Vagina (tissue), 2 donors: ENCODE measurements at regions not wholly inside any gene's neighbourhood (a gene's known extent, or its start where the extent isn't known, plus 50 kb on each side); places are given as distances from the start of the nearest gene placed in this dataset.

Experiments
- DNase-seq, 2 donors: peaks; one replicate each; pipeline ENCODE4 v3.0.0-alpha.2; 2017; ENCODE audit errors: extremely low spot score in 2 of 2
- H3K27ac ChIP-seq: fragments of 200-600 bp; sonication (generic); one replicate; pipeline ENCODE4 v1.5.1; 2019
- H3K27me3 ChIP-seq: fragments of 200-600 bp; sonication (generic); one replicate; pipeline ENCODE4 v1.5.1; 2019
- H3K36me3 ChIP-seq, 2 donors: fragments of 200-600 bp; sonication (generic); one replicate each; pipeline ENCODE4 v1.5.1; 2017 to 2019
- H3K4me1 ChIP-seq: fragments of 200-600 bp; sonication (generic); one replicate; pipeline ENCODE4 v1.5.1; 2019
- H3K4me3 ChIP-seq, 2 donors: fragments of 200-600 bp; sonication (generic); 1 replicate in 1 of 2; 2 replicates in 1 of 2; pipeline ENCODE4 v1.5.1; 2016 to 2019
- H3K9me3 ChIP-seq: fragments of 200-600 bp; sonication (generic); one replicate; pipeline ENCODE4 v1.5.1; 2019
- CTCF ChIP-seq, 3 experiments: fragments of 450-650 bp in 2 of 3; fragments of 200-600 bp in 1 of 3; sonication (generic) in 1 of 3; IDR thresholded peaks; one replicate each; pipeline ENCODE4 v1.5.1; 2017 to 2019; ENCODE audit warnings: antibody characterized with exemption in 3 of 3, mild to moderate bottlenecking in 2 of 3, moderate library complexity in 2 of 3
- POLR2A ChIP-seq, 2 donors: fragments of 450-650 bp; IDR thresholded peaks; one replicate each; pipeline ENCODE4 v1.6.1; 2017; ENCODE audit warnings: antibody characterized with exemption in 2 of 2, mild to moderate bottlenecking in 2 of 2, moderate library complexity in 2 of 2
- POLR2AphosphoS5 ChIP-seq, 2 donors: sonication (generic); formaldehyde crosslinking; IDR thresholded peaks; one replicate each; pipeline ENCODE4 v1.9.0; 2017; ENCODE audit warnings: antibody characterized with exemption in 2 of 2, mild to moderate bottlenecking in 2 of 2, low read depth in 1 of 2; ENCODE audit not compliant: insufficient read depth in 1 of 2
- intact Hi-C: fragments of 100-400 bp; cut with DNase I; formaldehyde crosslinking; loops from one replicate; pipeline ENCODE4 v1.15.1; 2023

- no peak for DNase-seq
- Histone ChIP-seq H3K4me3 (no peak overlapping the region), H3K9me3 (no peaks in the 10 kb centered on the region), H3K27me3 (no peaks in the 10 kb centered on the region), H3K36me3 (no peaks in the 10 kb centered on the region), H3K4me1 (no peaks in the 10 kb centered on the region), H3K27ac (no peak overlapping the region)
- intact Hi-C loops, result no loop called here
- TF ChIP-seq POLR2AphosphoS5 (IDR thresholded peaks at IDR 0.05; ENCODE audit: insufficient read depth in 1 of 2, low read depth in 1 of 2) (no peak), POLR2A (IDR thresholded peaks at IDR 0.05) (no peak), CTCF (IDR thresholded peaks at IDR 0.05) (no peak)
Observed at GRCh38 chr13:68081061-68081460, 850.9 kb upstream of the PCDH9 start.

GRCh38 chr13:68078874-68079273, 848.7 kb upstream of the PCDH9 start:
- no peaks in the 10 kb centered on the region for H3K36me3 ChIP-seq
- intact Hi-C loops, result no loop called here
- no peak overlapping the region for H3K27ac ChIP-seq
- TF ChIP-seq POLR2A (IDR thresholded peaks at IDR 0.05) (no peak), CTCF (IDR thresholded peaks at IDR 0.05) (no peak), POLR2AphosphoS5 (IDR thresholded peaks at IDR 0.05; ENCODE audit: insufficient read depth in 1 of 2, low read depth in 1 of 2) (no peak)
- H3K4me3 ChIP-seq, result no peak overlapping the region
- H3K4me1 ChIP-seq, result no peaks in the 10 kb centered on the region
- no peaks in the 10 kb centered on the region for H3K27me3 ChIP-seq
- H3K9me3 ChIP-seq, result no peaks in the 10 kb centered on the region
- DNase-seq, result no peak

- Histone ChIP-seq H3K4me1 (no peaks in the 10 kb centered on the region), H3K4me3 (no peak overlapping the region), H3K27me3 (no peaks in the 10 kb centered on the region), H3K36me3 (no peaks in the 10 kb centered on the region), H3K27ac (no peak overlapping the region), H3K9me3 (no peaks in the 10 kb centered on the region)
- intact Hi-C loops, result no loop called here
- TF ChIP-seq POLR2A (IDR thresholded peaks at IDR 0.05) (no peak), POLR2AphosphoS5 (IDR thresholded peaks at IDR 0.05; ENCODE audit: insufficient read depth in 1 of 2, low read depth in 1 of 2) (no peak), CTCF (IDR thresholded peaks at IDR 0.05) (no peak)
- no peak for DNase-seq
Observed at GRCh38 chr13:68078469-68078868, 848.3 kb upstream of the PCDH9 start.

GRCh38 chr13:68076046-68076445, 845.9 kb upstream of the PCDH9 start:
- no peaks in the 10 kb centered on the region for H3K36me3 ChIP-seq
- no peak for DNase-seq
- H3K9me3 ChIP-seq, result no peaks in the 10 kb centered on the region
- no peak overlapping the region for H3K27ac ChIP-seq
- intact Hi-C loops, result no loop called here
- no peaks in the 10 kb centered on the region for H3K4me1 ChIP-seq
- no peak overlapping the region for H3K4me3 ChIP-seq
- no peak for TF ChIP-seq POLR2A (IDR thresholded peaks at IDR 0.05)
- H3K27me3 ChIP-seq, result no peaks in the 10 kb centered on the region

GRCh38 chr13:68066879-68067513, 836.9 kb upstream of the PCDH9 start:
- H3K4me1 ChIP-seq, result no peaks in the 10 kb centered on the region
- no peaks in the 10 kb centered on the region for H3K9me3 ChIP-seq
- DNase-seq, result no peak
- H3K36me3 ChIP-seq, result no peaks in the 10 kb centered on the region
- no peak for TF ChIP-seq CTCF (IDR thresholded peaks at IDR 0.05)
- no peak for TF ChIP-seq POLR2AphosphoS5 (IDR thresholded peaks at IDR 0.05; ENCODE audit: insufficient read depth in 1 of 2, low read depth in 1 of 2)
- no peak for TF ChIP-seq POLR2A (IDR thresholded peaks at IDR 0.05)
- intact Hi-C loops, result no loop called here
- H3K4me3 ChIP-seq, result no peak overlapping the region
- no peaks in the 10 kb centered on the region for H3K27me3 ChIP-seq
- H3K27ac ChIP-seq, result no peak overlapping the region
